Tibial artery (tissue), 4 donors: ENCODE measurements at regions not wholly inside any gene's neighbourhood (a gene's known extent, or its start where the extent isn't known, plus 50 kb on each side); places are given as distances from the start of the nearest gene placed in this dataset.

Experiments
- DNase-seq, 2 donors: peaks; one replicate each; pipeline ENCODE4 v3.0.0-alpha.2; 2019
- H3K27ac ChIP-seq, 2 donors: fragments of 200-600 bp; sonication (generic) in 1 of 2; 1 replicate in 1 of 2; 2 replicates in 1 of 2; pipeline ENCODE4 v1.5.1; 2018 to 2019; ENCODE audit warnings: mild to moderate bottlenecking in 1 of 2
- H3K27me3 ChIP-seq, 2 donors: fragments of 200-600 bp; sonication (generic) in 1 of 2; one replicate each; pipeline versions ENCODE4 v1.5.1 to v1.6.0; 2016 to 2019
- H3K36me3 ChIP-seq, 3 donors: fragments of 200-600 bp; sonication (generic) in 2 of 3; one replicate each; pipeline ENCODE4 v1.5.1; 2016 to 2019; ENCODE audit warnings: mild to moderate bottlenecking in 2 of 3
- H3K4me1 ChIP-seq, 4 donors: fragments of 200-600 bp; sonication (generic) in 2 of 4; 1 replicate in 3 of 4; 2 replicates in 1 of 4; pipeline ENCODE4 v1.5.1; 2016 to 2019
- H3K4me3 ChIP-seq, 2 donors: fragments of 200-600 bp; sonication (generic) in 1 of 2; 1 replicate in 1 of 2; 2 replicates in 1 of 2; pipeline ENCODE4 v1.5.1; 2018 to 2019; ENCODE audit warnings: mild to moderate bottlenecking in 2 of 2
- H3K9me3 ChIP-seq, 3 donors: fragments of 200-600 bp; sonication (generic) in 1 of 3; one replicate each; pipeline ENCODE4 v1.5.1; 2016 to 2019
- intact Hi-C: fragments of 100-400 bp; cut with DNase I; formaldehyde crosslinking; loops from one replicate; pipeline ENCODE4 v1.15.0; 2023; ENCODE audit warnings: low total_unique reads
- TF ChIP-seq, protein P1 (sequence below), 2 experiments: fragments of 200-600 bp in 1 of 2; fragments of 450-650 bp in 1 of 2; IDR thresholded peaks; one replicate each; pipeline ENCODE4 v1.5.1; 2017 to 2019; ENCODE audit warnings: antibody characterized with exemption in 2 of 2, mild to moderate bottlenecking in 1 of 2, moderate library complexity in 1 of 2

DNA sequence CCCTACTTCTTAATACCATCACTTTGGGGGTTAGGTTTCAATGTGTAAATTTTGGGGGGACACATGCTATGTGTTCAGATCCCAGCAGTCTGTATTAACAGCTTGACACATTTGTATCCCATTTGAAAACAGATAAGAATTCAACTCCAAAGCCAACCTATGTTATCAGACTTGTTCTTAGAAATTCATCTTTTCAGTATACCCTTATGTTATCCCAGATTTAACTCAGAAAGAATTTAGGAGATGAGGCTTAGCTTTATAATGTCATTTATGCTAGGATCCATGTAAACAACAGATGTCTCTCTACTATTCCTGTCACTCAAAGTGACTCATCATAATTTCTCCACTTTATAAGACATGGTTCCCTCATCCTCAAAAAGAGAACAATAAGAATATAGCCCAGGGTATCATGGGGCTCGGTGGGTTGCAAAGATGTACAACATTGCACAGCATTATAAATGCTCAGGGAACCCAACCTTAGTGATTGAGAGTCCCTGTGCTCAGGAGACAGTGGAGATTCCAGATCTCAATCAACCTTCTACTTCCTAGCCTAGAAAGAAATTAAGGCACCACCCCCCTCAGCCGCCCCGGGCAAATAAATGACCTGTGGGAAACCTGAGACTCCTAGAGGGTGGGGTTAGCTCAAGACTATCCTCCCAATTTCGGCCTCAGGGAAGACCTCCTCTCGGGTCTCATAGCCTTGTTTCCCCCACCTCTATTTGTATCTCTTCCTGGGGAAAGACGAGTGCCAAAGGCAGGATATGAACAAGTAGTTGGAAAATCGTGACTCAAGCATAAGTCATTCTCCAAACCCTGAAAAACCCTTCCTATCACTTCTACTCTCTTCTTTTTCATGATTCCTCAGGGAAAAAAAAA, 265.1 kb upstream of the CAMK1G start:
- H3K27me3 ChIP-seq = no peaks in the 10 kb centered on the region
- DNase-seq = no peak
- no peaks in the 10 kb centered on the region for H3K36me3 ChIP-seq
- no peaks in the 10 kb centered on the region for H3K9me3 ChIP-seq
- no peak overlapping the region for H3K27ac ChIP-seq
- TF ChIP-seq, protein P1, sequence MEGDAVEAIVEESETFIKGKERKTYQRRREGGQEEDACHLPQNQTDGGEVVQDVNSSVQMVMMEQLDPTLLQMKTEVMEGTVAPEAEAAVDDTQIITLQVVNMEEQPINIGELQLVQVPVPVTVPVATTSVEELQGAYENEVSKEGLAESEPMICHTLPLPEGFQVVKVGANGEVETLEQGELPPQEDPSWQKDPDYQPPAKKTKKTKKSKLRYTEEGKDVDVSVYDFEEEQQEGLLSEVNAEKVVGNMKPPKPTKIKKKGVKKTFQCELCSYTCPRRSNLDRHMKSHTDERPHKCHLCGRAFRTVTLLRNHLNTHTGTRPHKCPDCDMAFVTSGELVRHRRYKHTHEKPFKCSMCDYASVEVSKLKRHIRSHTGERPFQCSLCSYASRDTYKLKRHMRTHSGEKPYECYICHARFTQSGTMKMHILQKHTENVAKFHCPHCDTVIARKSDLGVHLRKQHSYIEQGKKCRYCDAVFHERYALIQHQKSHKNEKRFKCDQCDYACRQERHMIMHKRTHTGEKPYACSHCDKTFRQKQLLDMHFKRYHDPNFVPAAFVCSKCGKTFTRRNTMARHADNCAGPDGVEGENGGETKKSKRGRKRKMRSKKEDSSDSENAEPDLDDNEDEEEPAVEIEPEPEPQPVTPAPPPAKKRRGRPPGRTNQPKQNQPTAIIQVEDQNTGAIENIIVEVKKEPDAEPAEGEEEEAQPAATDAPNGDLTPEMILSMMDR (IDR thresholded peaks at IDR 0.05) = no peak
- intact Hi-C loops = no loop called here
- H3K4me3 ChIP-seq = no peak overlapping the region
- no peaks in the 10 kb centered on the region for H3K4me1 ChIP-seq

DNA sequence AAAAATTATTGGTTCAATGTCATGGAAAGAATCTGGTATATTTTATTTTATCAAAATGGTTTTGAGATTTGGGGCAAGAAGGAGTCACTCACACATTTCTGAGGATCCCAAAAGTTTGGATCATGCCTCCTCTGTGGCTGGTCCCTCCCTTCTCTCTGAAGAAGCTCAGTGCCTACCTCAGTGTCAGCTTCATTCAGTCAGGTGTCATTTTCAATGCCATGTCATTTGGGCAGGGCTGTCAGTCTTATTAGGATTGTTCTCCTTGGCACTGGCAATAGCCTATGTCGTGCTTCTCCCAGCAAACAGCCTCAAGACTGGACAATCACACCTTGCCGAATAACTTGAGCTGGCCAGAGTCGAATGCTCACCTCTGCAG, 264.5 kb upstream of the CAMK1G start:
- DNase-seq = no peak
- Histone ChIP-seq H3K4me1 (no peaks in the 10 kb centered on the region), H3K36me3 (no peaks in the 10 kb centered on the region), H3K27ac (no peak overlapping the region), H3K27me3 (no peaks in the 10 kb centered on the region), H3K4me3 (no peak overlapping the region), H3K9me3 (no peaks in the 10 kb centered on the region)
- intact Hi-C loops = no loop called here
- TF ChIP-seq, protein P1 (IDR thresholded peaks at IDR 0.05) = no peak

DNA sequence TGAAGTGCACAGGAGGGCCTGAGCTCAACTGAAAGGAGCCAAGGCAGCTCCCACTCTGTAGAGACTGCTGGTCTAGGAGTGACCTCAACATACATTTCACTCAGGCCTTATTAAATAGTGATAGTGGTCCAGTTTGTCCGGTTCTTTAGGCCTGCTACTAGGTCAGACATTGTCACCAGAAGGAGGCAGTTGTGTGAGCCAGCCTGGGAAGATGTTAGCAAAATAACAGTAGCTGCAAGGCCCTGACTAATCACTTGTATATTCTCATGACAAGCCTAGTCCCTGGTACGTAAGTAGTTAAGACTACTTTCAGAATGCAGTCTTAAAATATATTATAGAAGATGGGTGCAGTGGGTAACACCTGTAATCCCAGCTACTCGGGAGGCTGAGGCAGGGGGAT, 264.0 kb upstream of the CAMK1G start:
- H3K4me3 ChIP-seq = no peak overlapping the region
- intact Hi-C loops = no loop called here
- H3K4me1 ChIP-seq = no peaks in the 10 kb centered on the region
- DNase-seq = no peak
- H3K9me3 ChIP-seq = no peaks in the 10 kb centered on the region
- no peaks in the 10 kb centered on the region for H3K36me3 ChIP-seq
- H3K27me3 ChIP-seq = no peaks in the 10 kb centered on the region
- H3K27ac ChIP-seq = no peak overlapping the region
- TF ChIP-seq, protein P1 (IDR thresholded peaks at IDR 0.05) = no peak

DNA sequence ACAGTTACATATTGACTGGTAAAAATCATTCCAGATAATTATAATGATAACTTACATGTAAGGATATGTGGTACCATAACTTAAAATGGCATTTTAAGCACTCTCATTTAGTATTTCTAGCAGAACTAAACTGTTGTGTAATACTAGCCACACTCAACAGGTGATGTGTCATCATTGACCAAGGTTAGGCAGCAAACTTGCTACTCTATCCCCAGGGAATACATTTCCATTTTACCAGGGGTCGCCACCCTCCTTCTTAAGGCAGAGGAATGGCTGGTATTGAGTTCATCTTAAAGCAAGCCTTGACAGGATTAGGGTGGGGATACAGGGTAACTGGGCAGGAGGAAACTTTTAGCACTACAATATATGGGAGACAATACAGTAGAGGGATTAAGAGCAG, 259.8 kb upstream of the CAMK1G start:
- Histone ChIP-seq H3K9me3 (no peaks in the 10 kb centered on the region), H3K4me1 (no peaks in the 10 kb centered on the region), H3K4me3 (no peak overlapping the region), H3K36me3 (no peaks in the 10 kb centered on the region), H3K27ac (no peak overlapping the region), H3K27me3 (no peaks in the 10 kb centered on the region)
- intact Hi-C loops = no loop called here
- TF ChIP-seq, protein P1 (IDR thresholded peaks at IDR 0.05) = no peak
- no peak for DNase-seq

DNA sequence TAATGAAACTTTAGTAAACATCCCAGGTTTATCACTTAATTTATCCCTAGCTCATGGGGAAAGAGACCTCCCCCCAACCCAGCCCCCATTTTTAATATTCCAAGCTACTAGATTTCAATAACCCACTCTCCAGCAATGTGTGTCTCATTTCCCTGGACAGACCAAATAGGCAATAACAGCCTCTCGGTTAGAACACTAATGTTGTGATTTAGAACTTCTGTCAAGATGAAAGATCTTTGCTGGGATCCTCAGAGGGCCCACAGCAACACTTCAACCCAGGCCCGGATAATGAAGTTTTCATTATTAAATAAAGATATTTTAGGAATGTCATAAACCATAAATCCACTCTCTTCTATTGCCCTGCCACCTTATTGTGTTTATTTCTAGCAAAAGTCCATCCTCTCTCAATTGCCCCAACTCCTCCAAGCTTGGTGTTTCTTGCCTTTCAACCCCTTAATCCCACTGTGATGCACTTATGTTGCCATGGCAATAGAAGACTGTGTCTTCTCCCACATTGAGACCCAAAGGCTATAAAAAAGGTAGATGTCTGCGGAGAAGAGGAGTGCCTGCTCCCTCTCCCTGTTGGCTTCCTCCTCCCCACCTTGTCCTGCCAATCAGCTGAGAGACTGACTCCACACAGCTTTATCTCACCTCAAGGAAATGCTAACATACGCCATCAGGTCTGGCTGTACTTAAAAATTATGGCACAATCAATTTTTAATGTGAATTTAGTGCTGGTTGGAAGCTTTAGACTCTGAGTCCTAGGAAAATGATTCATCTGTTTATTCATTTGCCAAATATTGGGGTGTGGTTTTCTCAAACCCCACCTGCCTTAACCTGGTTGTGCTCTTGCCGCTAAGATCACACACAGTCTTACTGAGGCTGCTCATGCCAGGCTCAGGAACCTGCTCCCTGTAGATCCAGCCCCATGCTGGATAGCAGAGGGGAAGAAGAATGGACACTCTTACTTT, 258.3 kb upstream of the CAMK1G start:
- no peaks in the 10 kb centered on the region for H3K9me3 ChIP-seq
- DNase-seq = no peak
- no peaks in the 10 kb centered on the region for H3K36me3 ChIP-seq
- TF ChIP-seq, protein P1 (IDR thresholded peaks at IDR 0.05) = no peak
- no peaks in the 10 kb centered on the region for H3K27me3 ChIP-seq
- intact Hi-C loops = no loop called here
- no peak overlapping the region for H3K4me3 ChIP-seq
- no peaks in the 10 kb centered on the region for H3K4me1 ChIP-seq
- H3K27ac ChIP-seq = no peak overlapping the region
